NT2/D1 (cell line): ENCODE measurements at regions not wholly inside any gene's neighbourhood (a gene's known extent, or its start where the extent isn't known, plus 50 kb on each side); places are given as distances from the start of the nearest gene placed in this dataset.

ENCODE experiments used
- YY1 ChIP-seq: IDR thresholded peaks from 2 replicates; pipeline ENCODE4 v1.6.1; 2011; ENCODE audit not compliant: insufficient read length, insufficient read depth
- ZNF274 ChIP-seq: IDR thresholded peaks from 2 replicates; pipeline ENCODE4 v1.6.1; 2011; ENCODE audit warnings: mild to moderate bottlenecking, low read depth, low read length

GRCh38 chrX:45758319-45758718, 557.6 kb upstream of the DIPK2B start:
- TF ChIP-seq ZNF274 (no peak), YY1 (no peak)
